ACC112 (cell line): ENCODE measurements at regions not wholly inside any gene's neighbourhood (a gene's known extent, or its start where the extent isn't known, plus 50 kb on each side); places are given as distances from the start of the nearest gene placed in this dataset.
"Not testable (repeated sequence)": the region's sequence is repeated elsewhere in the genome, so short reads cannot be mapped to it uniquely, and the experiment has no call there.

Experiments used
- H2AFZ ChIP-seq: fragments of 200-600 bp; sonication (generic); one replicate; pipeline ENCODE4 v1.6.0; 2017; ENCODE audit warnings: antibody characterized with exemption, low read length; ENCODE audit not compliant: unreplicated experiment
- H3K27ac ChIP-seq: fragments of 200-600 bp; sonication (generic); 2 replicates; pipeline ENCODE4 v1.5.1; 2014; ENCODE audit warnings: low read depth, mild to moderate bottlenecking, antibody characterized with exemption, low read length, moderate library complexity
- H3K27me3 ChIP-seq: fragments of 200-600 bp; sonication (generic); 2 replicates; pipeline ENCODE4 v1.6.1; 2014; ENCODE audit warnings: mild to moderate bottlenecking, antibody characterized with exemption, low read length, moderate library complexity, mixed read lengths; ENCODE audit not compliant: insufficient read depth
- H3K36me3 ChIP-seq: fragments of 200-600 bp; sonication (generic); 2 replicates; pipeline ENCODE4 v1.6.1; 2016; ENCODE audit warnings: mild to moderate bottlenecking, antibody characterized with exemption, low read length, moderate library complexity, mixed read lengths; ENCODE audit not compliant: insufficient read depth
- H3K4me1 ChIP-seq: fragments of 200-600 bp; sonication (generic); one replicate; pipeline ENCODE4 v1.6.1; 2016; ENCODE audit warnings: low read length, mixed read lengths; ENCODE audit not compliant: insufficient read depth, unreplicated experiment, control insufficient read depth
- H3K4me3 ChIP-seq: fragments of 200-600 bp; sonication (generic); 2 replicates; pipeline ENCODE4 v1.5.1; 2014; ENCODE audit warnings: mild to moderate bottlenecking, low read depth, low read length
- H3K79me2 ChIP-seq: fragments of 200-600 bp; sonication (generic); one replicate; pipeline ENCODE4 v1.6.0; 2016; ENCODE audit warnings: low read length; ENCODE audit not compliant: control insufficient read depth, unreplicated experiment, insufficient read depth

- no peak overlapping the region for H2AFZ ChIP-seq
- no peak overlapping the region for H3K27ac ChIP-seq
- no peak overlapping the region for H3K4me3 ChIP-seq
- H3K36me3 ChIP-seq, result no peaks in the 10 kb centered on the region
- H3K79me2 ChIP-seq, result no peaks in the 10 kb centered on the region
- H3K4me1 ChIP-seq, result no peaks in the 10 kb centered on the region
- peaks cover 10% of the 10 kb centered on the region for H3K27me3 ChIP-seq
These were observed 65.3 kb upstream of the CNEP1R1 start for GRCh38 chr16:49959552-49960277.

- H3K4me3 ChIP-seq, result no peak overlapping the region
- no peak overlapping the region for H3K27ac ChIP-seq
- no peaks in the 10 kb centered on the region for H3K4me1 ChIP-seq
- no peak overlapping the region for H2AFZ ChIP-seq
- no peaks in the 10 kb centered on the region for H3K36me3 ChIP-seq
- no peaks in the 10 kb centered on the region for H3K79me2 ChIP-seq
- peaks cover 19% of the 10 kb centered on the region for H3K27me3 ChIP-seq
These were observed 63.9 kb upstream of the CNEP1R1 start for GRCh38 chr16:49961089-49961488.

GRCh38 chr16:49962566-49962965 is 62.5 kb upstream of the CNEP1R1 start:
- H3K36me3 ChIP-seq, H2AFZ ChIP-seq, H3K27ac ChIP-seq, H3K4me1 ChIP-seq, H3K4me3 ChIP-seq, H3K79me2 ChIP-seq: not testable (repeated sequence)
- H3K27me3 ChIP-seq, result peaks cover 30% of the 10 kb centered on the region

GRCh38 chr16:49964316-49964715 is 60.7 kb upstream of the CNEP1R1 start:
- Histone ChIP-seq H3K36me3 (no peaks in the 10 kb centered on the region), H3K27me3 (peaks cover 46% of the 10 kb centered on the region), H3K27ac (no peak overlapping the region), H2AFZ (no peak overlapping the region), H3K79me2 (no peaks in the 10 kb centered on the region), H3K4me1 (no peaks in the 10 kb centered on the region), H3K4me3 (no peak overlapping the region)

GRCh38 chr16:49964973-49965372 is 60.1 kb upstream of the CNEP1R1 start:
- Histone ChIP-seq H3K4me1 (no peaks in the 10 kb centered on the region), H3K27ac (no peak overlapping the region), H2AFZ (no peak overlapping the region), H3K4me3 (no peak overlapping the region), H3K27me3 (peaks cover 53% of the 10 kb centered on the region), H3K36me3 (no peaks in the 10 kb centered on the region), H3K79me2 (no peaks in the 10 kb centered on the region)

GRCh38 chr16:49967012-49967559 is 57.9 kb upstream of the CNEP1R1 start:
- H3K79me2 ChIP-seq, result no peaks in the 10 kb centered on the region
- H3K4me1 ChIP-seq, result no peaks in the 10 kb centered on the region
- H3K36me3 ChIP-seq, result no peaks in the 10 kb centered on the region
- H3K27ac ChIP-seq, result no peak overlapping the region
- H3K4me3 ChIP-seq, result no peak overlapping the region
- H3K27me3 ChIP-seq, result peaks cover 68% of the 10 kb centered on the region
- H2AFZ ChIP-seq, result no peak overlapping the region

GRCh38 chr16:49969091-49970030 is 55.7 kb upstream of the CNEP1R1 start:
- no peak overlapping the region for H3K4me3 ChIP-seq
- no peaks in the 10 kb centered on the region for H3K4me1 ChIP-seq
- H3K27ac ChIP-seq, result no peak overlapping the region
- H3K36me3 ChIP-seq, result no peaks in the 10 kb centered on the region
- no peaks in the 10 kb centered on the region for H3K79me2 ChIP-seq
- no peak overlapping the region for H2AFZ ChIP-seq
- H3K27me3 ChIP-seq, result peaks cover 80% of the 10 kb centered on the region

- Histone ChIP-seq H2AFZ (no peak overlapping the region), H3K4me3 (no peak overlapping the region), H3K27ac (no peak overlapping the region), H3K36me3 (no peaks in the 10 kb centered on the region), H3K79me2 (no peaks in the 10 kb centered on the region), H3K4me1 (no peaks in the 10 kb centered on the region), H3K27me3 (peaks cover 77% of the 10 kb centered on the region)
These were observed 54.1 kb upstream of the CNEP1R1 start for GRCh38 chr16:49970797-49971431.

- H3K4me3 ChIP-seq, result no peak overlapping the region
- H3K4me1 ChIP-seq, result no peaks in the 10 kb centered on the region
- H3K27ac ChIP-seq, result no peak overlapping the region
- H2AFZ ChIP-seq, result no peak overlapping the region
- H3K27me3 ChIP-seq, result peaks cover 73% of the 10 kb centered on the region
- H3K79me2 ChIP-seq, result no peaks in the 10 kb centered on the region
- no peaks in the 10 kb centered on the region for H3K36me3 ChIP-seq
These were observed 52.7 kb upstream of the CNEP1R1 start for GRCh38 chr16:49972280-49972679.

GRCh38 chr16:49972961-49973360 is 52.1 kb upstream of the CNEP1R1 start:
- peaks cover 72% of the 10 kb centered on the region for H3K27me3 ChIP-seq
- no peaks in the 10 kb centered on the region for H3K4me1 ChIP-seq
- no peaks in the 10 kb centered on the region for H3K79me2 ChIP-seq
- no peak overlapping the region for H3K27ac ChIP-seq
- H2AFZ ChIP-seq, result no peak overlapping the region
- no peak overlapping the region for H3K4me3 ChIP-seq
- no peaks in the 10 kb centered on the region for H3K36me3 ChIP-seq
